Keratinocyte (primary cell): ENCODE measurements at regions not wholly inside any gene's neighbourhood (a gene's known extent, or its start where the extent isn't known, plus 50 kb on each side); places are given as distances from the start of the nearest gene placed in this dataset.

Experiments used
- EZH2 ChIP-seq: IDR thresholded peaks from one replicate; pipeline ENCODE4 v1.6.1; 2012; ENCODE audit warnings: inconsistent platforms, mild to moderate bottlenecking, low read length, moderate library complexity
- TF ChIP-seq, protein P1 (sequence below), 3 experiments: IDR thresholded peaks in 1 of 3; conservative IDR thresholded peaks in 1 of 3; optimal IDR thresholded peaks in 1 of 3; 2 replicates in 2 of 3; 3 replicates in 1 of 3; pipeline versions ENCODE3 to v1.5.1; 2011; ENCODE audit warnings: low read length in 3 of 3, mild to moderate bottlenecking in 3 of 3, moderate library complexity in 2 of 3, control low read depth in 1 of 3, inconsistent platforms in 1 of 3; ENCODE audit not compliant: insufficient read depth in 2 of 3; ENCODE audit errors: extremely low read depth in 1 of 3

DNA sequence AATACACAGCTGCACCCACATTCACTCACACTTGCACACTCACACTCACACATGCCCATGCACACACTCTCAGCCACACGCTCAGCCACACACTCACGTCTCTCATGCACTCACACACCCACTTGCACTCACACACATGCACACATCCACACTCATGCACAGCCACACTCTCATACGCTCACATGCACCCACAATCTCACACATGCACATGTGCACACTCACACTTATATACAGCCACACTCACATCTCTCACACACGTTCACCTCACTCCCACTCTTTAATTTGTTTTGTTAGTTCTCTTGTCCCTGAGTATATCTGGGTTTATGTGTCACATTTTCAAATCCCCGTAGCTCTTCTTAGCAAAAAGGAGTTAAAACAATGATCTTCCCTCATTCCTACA, 114.9 kb downstream of the LRATD1 start:
- TF ChIP-seq, protein P1, sequence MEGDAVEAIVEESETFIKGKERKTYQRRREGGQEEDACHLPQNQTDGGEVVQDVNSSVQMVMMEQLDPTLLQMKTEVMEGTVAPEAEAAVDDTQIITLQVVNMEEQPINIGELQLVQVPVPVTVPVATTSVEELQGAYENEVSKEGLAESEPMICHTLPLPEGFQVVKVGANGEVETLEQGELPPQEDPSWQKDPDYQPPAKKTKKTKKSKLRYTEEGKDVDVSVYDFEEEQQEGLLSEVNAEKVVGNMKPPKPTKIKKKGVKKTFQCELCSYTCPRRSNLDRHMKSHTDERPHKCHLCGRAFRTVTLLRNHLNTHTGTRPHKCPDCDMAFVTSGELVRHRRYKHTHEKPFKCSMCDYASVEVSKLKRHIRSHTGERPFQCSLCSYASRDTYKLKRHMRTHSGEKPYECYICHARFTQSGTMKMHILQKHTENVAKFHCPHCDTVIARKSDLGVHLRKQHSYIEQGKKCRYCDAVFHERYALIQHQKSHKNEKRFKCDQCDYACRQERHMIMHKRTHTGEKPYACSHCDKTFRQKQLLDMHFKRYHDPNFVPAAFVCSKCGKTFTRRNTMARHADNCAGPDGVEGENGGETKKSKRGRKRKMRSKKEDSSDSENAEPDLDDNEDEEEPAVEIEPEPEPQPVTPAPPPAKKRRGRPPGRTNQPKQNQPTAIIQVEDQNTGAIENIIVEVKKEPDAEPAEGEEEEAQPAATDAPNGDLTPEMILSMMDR (optimal IDR thresholded peaks at IDR 0.05 in 1 of 3, IDR thresholded peaks at IDR 0.05 in 1 of 3, conservative IDR thresholded peaks at IDR 0.05 in 1 of 3; ENCODE audit: extremely low read depth in 1 of 3, insufficient read depth in 2 of 3, low read length in 3 of 3) = no peak
- no peak for TF ChIP-seq EZH2
